Esophagus muscularis mucosa (tissue), 4 donors: ENCODE measurements at regions not wholly inside any gene's neighbourhood (a gene's known extent, or its start where the extent isn't known, plus 50 kb on each side); places are given as distances from the start of the nearest gene placed in this dataset.

Experiments
- DNase-seq: peaks from one replicate; pipeline ENCODE4 v3.0.0-alpha.2; 2017; ENCODE audit errors: extremely low spot score
- H3K27ac ChIP-seq, 4 donors: fragments of 200-600 bp; sonication (generic); replicated peaks in 1 of 4; 1 replicate in 3 of 4; 2 replicates in 1 of 4; pipeline ENCODE4 v1.5.1; 2016 to 2019; ENCODE audit warnings: mild to moderate bottlenecking in 1 of 4
- H3K27me3 ChIP-seq, 4 donors: fragments of 200-600 bp; sonication (generic); one replicate each; pipeline versions ENCODE4 v1.5.1 to v1.6.0; 2016 to 2019
- H3K36me3 ChIP-seq, 4 donors: fragments of 200-600 bp; sonication (generic); one replicate each; pipeline ENCODE4 v1.5.1; 2016 to 2019
- H3K4me1 ChIP-seq, 4 donors: fragments of 200-600 bp; sonication (generic); one replicate each; pipeline ENCODE4 v1.5.1; 2016 to 2019
- H3K4me3 ChIP-seq, 4 donors: fragments of 200-600 bp; sonication (generic); 1 replicate in 2 of 4; 2 replicates in 2 of 4; pipeline ENCODE4 v1.5.1; 2016 to 2019; ENCODE audit warnings: mild to moderate bottlenecking in 4 of 4, moderate library complexity in 1 of 4
- H3K9me3 ChIP-seq, 4 donors: fragments of 200-600 bp; sonication (generic); 1 replicate in 3 of 4; 2 replicates in 1 of 4; pipeline ENCODE4 v1.5.1; 2016 to 2019
- EP300 ChIP-seq: sonication (generic); formaldehyde crosslinking; IDR thresholded peaks from one replicate; pipeline ENCODE4 v1.6.1; 2017; ENCODE audit warnings: antibody characterized with exemption
- POLR2A ChIP-seq: fragments of 450-650 bp; IDR thresholded peaks from one replicate; pipeline ENCODE4 v1.6.1; 2017; ENCODE audit warnings: antibody characterized with exemption, moderate library complexity, mild to moderate bottlenecking, low read depth
- POLR2AphosphoS5 ChIP-seq, 2 donors: sonication (generic); formaldehyde crosslinking; IDR thresholded peaks; one replicate each; pipeline ENCODE4 v1.6.1; 2017; ENCODE audit warnings: antibody characterized with exemption in 2 of 2
- WGBS: methylation state at CpG from one replicate; pipeline ENCODE4 v1.1.5; 2018; 5-methylcytosine and 5-hydroxymethylcytosine counted together
- intact Hi-C: fragments of 100-400 bp; cut with DNase I; formaldehyde crosslinking; loops from one replicate; pipeline ENCODE4 v1.15.1; 2023
- TF ChIP-seq, protein P1 (sequence below), 3 experiments: fragments of 200-600 bp in 2 of 3; fragments of 450-650 bp in 1 of 3; sonication (generic) in 2 of 3; IDR thresholded peaks; one replicate each; pipeline ENCODE4 v1.5.1; 2017 to 2019; ENCODE audit warnings: antibody characterized with exemption in 3 of 3, mild to moderate bottlenecking in 2 of 3, moderate library complexity in 1 of 3

- Histone ChIP-seq H3K9me3 (no peaks in the 10 kb centered on the region), H3K36me3 (no peaks in the 10 kb centered on the region), H3K4me3 (no peak overlapping the region), H3K27ac (no peak overlapping the region), H3K4me1 (no peaks in the 10 kb centered on the region), H3K27me3 (peaks cover 0 to 33% (median 0%) of the 10 kb centered on the region in 4 donors)
- DNase-seq = no peak
- WGBS = 83% methylated on average over 5 of the region's 5 CpGs
- TF ChIP-seq POLR2AphosphoS5 (IDR thresholded peaks at IDR 0.05) (no peak), POLR2A (no peak), EP300 (no peak)
- TF ChIP-seq, protein P1, sequence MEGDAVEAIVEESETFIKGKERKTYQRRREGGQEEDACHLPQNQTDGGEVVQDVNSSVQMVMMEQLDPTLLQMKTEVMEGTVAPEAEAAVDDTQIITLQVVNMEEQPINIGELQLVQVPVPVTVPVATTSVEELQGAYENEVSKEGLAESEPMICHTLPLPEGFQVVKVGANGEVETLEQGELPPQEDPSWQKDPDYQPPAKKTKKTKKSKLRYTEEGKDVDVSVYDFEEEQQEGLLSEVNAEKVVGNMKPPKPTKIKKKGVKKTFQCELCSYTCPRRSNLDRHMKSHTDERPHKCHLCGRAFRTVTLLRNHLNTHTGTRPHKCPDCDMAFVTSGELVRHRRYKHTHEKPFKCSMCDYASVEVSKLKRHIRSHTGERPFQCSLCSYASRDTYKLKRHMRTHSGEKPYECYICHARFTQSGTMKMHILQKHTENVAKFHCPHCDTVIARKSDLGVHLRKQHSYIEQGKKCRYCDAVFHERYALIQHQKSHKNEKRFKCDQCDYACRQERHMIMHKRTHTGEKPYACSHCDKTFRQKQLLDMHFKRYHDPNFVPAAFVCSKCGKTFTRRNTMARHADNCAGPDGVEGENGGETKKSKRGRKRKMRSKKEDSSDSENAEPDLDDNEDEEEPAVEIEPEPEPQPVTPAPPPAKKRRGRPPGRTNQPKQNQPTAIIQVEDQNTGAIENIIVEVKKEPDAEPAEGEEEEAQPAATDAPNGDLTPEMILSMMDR (IDR thresholded peaks at IDR 0.05) = no peak
- intact Hi-C loops = no loop called here
Observed at GRCh38 chr11:64469288-64469687, 86.5 kb upstream of the SLC22A11 start.

DNA sequence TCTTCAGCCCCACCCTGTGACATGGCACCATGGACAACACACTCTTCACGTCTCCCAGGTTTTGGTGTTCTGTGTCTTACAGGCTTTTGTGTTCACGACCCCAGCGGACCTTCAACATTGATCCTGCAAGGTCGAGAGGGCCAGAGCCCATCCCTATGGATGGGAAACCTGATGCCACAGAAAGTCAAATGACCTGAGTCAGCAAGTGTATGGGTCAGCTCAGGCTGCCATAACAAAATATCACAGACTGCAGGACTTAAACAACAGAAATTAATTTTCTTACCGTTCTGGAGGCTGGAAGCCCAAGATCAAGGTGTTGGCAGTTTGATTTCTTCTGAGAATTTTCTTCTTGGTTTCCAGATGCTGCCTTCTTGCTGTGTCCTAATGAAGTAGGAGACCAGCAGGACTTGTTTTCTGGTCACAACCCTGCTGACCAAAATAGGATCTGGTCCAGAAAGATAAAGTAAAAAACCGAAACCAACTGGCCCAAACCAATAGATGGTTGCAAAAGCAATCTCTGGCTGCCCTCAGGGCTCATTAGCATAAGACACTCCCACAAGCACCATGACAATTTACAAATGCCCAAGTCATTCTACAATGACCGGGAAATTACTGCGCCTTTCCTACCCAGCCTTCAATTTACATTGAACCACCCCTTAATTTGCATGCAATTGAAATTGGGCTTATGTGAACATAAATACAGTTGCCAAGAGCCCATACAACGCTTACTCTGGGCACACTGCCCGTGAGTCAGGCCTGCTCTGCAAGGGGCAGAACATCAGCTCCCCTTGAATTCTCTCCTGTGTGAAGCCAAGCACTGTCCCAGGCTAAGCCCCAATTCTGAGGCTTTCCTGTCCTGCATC, 82.9 kb upstream of the SLC22A11 start:
- intact Hi-C loops = no loop called here
- TF ChIP-seq, protein P1 (IDR thresholded peaks at IDR 0.05) = no peak
- TF ChIP-seq EP300 = no peak
- TF ChIP-seq POLR2AphosphoS5 (IDR thresholded peaks at IDR 0.05) = no peak
- TF ChIP-seq POLR2A = no peak
- 82% methylated on average over 10 of the region's 10 CpGs for WGBS

DNA sequence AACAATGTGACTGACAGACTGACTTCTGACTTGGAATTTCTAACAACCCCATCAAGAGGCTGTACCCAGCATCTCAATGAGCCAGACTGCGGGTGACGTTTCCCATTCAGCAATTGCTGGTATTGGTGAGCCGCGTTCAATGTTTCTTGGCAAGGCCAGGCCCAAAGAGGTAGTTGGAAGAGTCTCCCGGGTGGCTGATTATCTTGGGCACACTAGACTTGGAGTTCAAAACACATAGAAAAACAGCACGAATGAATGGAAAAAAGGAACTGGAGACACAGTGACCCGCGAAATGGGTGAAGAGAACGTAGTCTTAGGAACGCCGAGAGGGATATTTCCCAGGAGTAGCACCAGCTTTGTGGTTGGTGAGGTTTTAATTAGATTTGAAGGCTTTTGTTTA, 81.1 kb upstream of the SLC22A11 start:
- H3K27me3 ChIP-seq = peaks cover 0 to 59% (median 0%) of the 10 kb centered on the region in 4 donors
- DNase-seq = no peak
- H3K27ac ChIP-seq = no peak overlapping the region
- WGBS = 94% methylated on average over 11 of the region's 11 CpGs
- no peak for TF ChIP-seq POLR2AphosphoS5 (IDR thresholded peaks at IDR 0.05)
- TF ChIP-seq POLR2A = no peak
- no peak for TF ChIP-seq EP300
- TF ChIP-seq, protein P1 (IDR thresholded peaks at IDR 0.05) = no peak
- no peaks in the 10 kb centered on the region for H3K4me1 ChIP-seq
- H3K36me3 ChIP-seq = no peaks in the 10 kb centered on the region
- H3K4me3 ChIP-seq = no peak overlapping the region
- H3K9me3 ChIP-seq = no peaks in the 10 kb centered on the region
- intact Hi-C loops = no loop called here

More for the DNA sequence above, 82.9 kb upstream of the SLC22A11 start:
- Histone ChIP-seq H3K27ac (no peak overlapping the region), H3K36me3 (no peaks in the 10 kb centered on the region), H3K4me3 (no peak overlapping the region), H3K27me3 (peaks cover 0 to 47% (median 0%) of the 10 kb centered on the region in 4 donors), H3K9me3 (no peaks in the 10 kb centered on the region), H3K4me1 (no peaks in the 10 kb centered on the region)
- DNase-seq = no peak

- H3K27me3 ChIP-seq = peaks cover 0 to 59% (median 0%) of the 10 kb centered on the region in 4 donors
- H3K9me3 ChIP-seq = no peaks in the 10 kb centered on the region
- no peak overlapping the region for H3K27ac ChIP-seq
- TF ChIP-seq EP300 (no peak), POLR2AphosphoS5 (IDR thresholded peaks at IDR 0.05) (no peak), POLR2A (no peak)
- TF ChIP-seq, protein P1 (IDR thresholded peaks at IDR 0.05) = no peak
- no peak overlapping the region for H3K4me3 ChIP-seq
- WGBS = 88% methylated on average over 11 of the region's 11 CpGs
- no peak for DNase-seq
- H3K4me1 ChIP-seq = no peaks in the 10 kb centered on the region
- intact Hi-C loops = no loop called here
- H3K36me3 ChIP-seq = no peaks in the 10 kb centered on the region
Observed at GRCh38 chr11:64475145-64475544, 80.6 kb upstream of the SLC22A11 start.
